RCC 7860 (cell line): ENCODE measurements at regions not wholly inside any gene's neighbourhood (a gene's known extent, or its start where the extent isn't known, plus 50 kb on each side); places are given as distances from the start of the nearest gene placed in this dataset.
"Not testable (repeated sequence)": the region's sequence is repeated elsewhere in the genome, so short reads cannot be mapped to it uniquely, and the experiment has no call there.

Source experiments
- DNase-seq: peaks from one replicate; pipeline ENCODE4 v3.0.0-alpha.2; 2015; ENCODE audit warnings: low spot score
- FAIRE-seq: peaks from 2 replicates; lab custom pipeline; 2012; peaks lifted over from hg19 to GRCh38; lab: Jason Lieb, UNC

DNA sequence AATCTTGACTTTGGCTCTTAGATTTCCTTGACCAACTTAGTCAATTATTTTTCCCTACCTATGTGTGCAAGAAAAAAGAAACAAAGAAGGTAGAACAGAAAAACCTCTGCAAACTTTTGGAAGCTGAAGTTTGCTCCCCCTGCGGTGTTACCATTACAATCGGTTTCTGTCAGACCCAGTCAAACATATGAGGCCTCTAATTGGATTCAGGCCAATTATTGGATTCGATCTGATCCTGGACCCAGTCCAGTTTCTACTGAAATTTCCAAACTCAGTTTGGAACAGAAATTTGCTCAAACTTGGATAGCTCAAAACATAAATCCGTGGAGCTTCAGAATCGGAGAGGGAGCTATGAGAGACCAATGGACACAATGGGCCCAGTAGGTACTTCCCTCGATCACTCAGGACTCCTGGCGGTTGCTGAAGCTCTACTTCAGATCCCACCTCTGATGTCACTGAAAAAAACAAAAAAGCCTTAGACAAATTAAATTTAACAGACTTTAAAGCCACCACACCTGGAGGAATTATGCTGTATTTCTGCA lies 523.9 kb downstream of the DMRTA1 start:
- DNase-seq, result no peak
- no peak for FAIRE-seq

DNA sequence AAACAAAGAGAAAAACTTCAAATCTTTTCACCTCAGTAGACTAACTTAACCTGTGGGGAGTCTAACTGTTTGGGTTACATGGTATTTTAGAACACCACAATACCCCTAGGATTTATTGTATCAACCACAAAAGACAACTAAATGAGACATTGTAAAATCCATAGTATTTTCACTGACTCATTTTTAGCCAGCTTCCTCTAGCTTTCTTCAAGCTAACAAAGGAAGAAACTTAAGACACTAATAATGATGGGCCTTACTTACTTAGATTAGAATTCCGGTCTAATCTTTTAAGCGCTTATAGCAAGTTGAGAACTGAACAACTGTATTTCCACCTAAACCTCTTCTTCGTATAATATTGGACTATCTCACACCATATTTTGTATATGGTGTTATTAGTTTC lies 529.3 kb downstream of the DMRTA1 start:
- DNase-seq, result no peak
- no peak for FAIRE-seq

GRCh38 chr9:22976454-22976853 lies 529.8 kb downstream of the DMRTA1 start:
- DNase-seq (no peak), FAIRE-seq (no peak)

DNA sequence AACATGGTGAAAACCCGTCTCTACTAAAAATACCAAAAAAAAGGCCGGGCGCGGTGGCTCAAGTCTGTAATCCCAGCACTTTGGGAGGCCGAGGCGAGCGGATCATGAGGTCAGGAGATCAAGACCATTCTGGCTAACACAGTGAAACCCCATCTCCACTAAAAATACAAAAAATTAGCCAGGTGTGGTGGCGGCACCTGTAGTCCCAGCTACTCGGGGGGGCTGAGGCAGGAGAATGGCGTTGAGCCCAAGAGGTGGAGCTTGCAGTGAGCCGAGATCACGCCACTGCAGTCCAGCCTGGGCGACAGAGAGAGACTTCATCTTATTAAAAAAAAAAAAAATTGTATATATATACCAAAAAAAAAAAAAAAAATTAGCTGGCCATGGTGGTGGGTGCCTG lies 533.8 kb downstream of the DMRTA1 start:
- not testable (repeated sequence) for FAIRE-seq, DNase-seq

DNA sequence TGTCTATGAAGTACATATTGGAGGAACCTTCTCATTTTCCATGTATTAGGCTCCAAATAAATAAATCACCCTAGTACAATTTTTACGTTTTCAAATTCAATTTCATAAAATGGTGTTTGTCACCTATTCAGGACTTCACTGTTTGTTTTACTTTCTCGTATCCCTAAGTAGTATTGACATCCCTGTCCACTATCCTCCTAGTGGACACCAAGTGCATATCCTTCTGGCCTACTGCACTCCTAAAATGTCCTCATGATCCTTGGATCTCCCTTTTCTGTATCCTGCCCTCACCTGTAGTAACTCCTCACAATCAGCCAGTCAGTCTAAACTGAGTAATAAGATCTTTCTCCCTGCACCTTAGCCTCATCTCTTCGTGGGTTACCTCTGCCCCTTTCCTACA lies 539.9 kb downstream of the DMRTA1 start:
- FAIRE-seq (no peak), DNase-seq (no peak)

GRCh38 chr9:22990349-22990748 lies 543.7 kb downstream of the DMRTA1 start:
- FAIRE-seq (no peak), DNase-seq (no peak)

- no peak for DNase-seq
- no peak for FAIRE-seq
Measured at GRCh38 chr9:22992780-22993179, 546.2 kb downstream of the DMRTA1 start.

- DNase-seq, result no peak
- no peak for FAIRE-seq
Measured at GRCh38 chr9:22997923-22998322, 551.3 kb downstream of the DMRTA1 start.

- DNase-seq (no peak), FAIRE-seq (no peak)
Measured at GRCh38 chr9:23005156-23005555, 558.5 kb downstream of the DMRTA1 start.

DNA sequence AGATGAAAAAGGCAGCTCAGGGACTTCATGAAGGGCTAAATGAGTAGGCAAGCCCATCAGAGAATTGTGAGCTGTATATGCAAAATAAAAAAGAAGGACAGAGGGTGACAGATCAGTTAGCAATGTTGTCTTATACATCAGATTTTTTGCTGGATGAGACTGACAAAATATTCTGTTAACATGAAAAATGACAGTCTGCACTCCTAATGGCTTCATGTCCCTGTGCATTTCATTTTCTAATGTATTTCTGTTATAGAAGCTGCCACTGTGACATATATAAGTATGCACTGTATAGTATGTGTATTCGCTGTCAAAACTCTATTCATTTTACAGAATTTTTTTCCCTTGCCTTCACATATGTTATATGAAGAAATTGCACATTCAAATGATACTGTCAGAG lies 559.5 kb downstream of the DMRTA1 start:
- DNase-seq (no peak), FAIRE-seq (no peak)

DNA sequence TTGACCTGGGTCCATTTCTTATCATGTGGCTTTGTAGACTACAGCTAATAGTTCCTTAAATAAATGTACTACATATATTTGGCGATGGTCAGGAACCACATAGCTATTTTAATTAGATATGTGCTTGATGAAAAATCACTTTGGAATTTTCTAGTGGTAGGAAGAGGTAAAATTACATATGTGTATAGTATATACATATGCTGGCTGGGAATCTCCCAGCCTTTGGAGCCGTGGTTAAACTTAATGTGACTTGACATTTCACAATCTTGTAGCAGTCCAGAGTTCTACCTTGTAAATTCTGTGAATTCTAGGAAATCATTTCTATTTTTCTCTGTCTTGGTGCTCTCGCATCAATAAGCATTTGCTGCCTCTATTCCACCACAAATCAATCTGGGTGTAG lies 565.0 kb downstream of the DMRTA1 start:
- DNase-seq (no peak), FAIRE-seq (no peak)

GRCh38 chr9:23015557-23015956 lies 568.9 kb downstream of the DMRTA1 start:
- FAIRE-seq (no peak), DNase-seq (no peak)

DNA sequence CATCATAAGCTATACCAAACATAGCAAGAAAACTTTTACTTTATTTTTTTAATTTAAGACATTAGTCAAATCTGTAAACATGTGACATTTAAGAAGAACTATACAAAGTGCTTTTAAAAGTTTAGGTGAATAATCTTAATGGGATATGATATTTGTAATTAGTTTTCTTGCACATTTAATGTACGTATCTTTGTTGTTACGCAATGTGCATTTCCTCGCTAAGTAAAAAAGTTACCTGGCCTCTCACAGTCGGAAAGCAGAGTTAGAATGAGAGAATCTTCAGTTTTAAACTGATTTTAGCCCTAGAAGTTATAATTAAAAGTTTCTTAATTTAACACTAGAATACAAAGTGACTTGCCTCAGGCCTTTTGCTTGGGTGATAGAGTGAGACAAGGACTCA lies 589.8 kb downstream of the DMRTA1 start:
- no peak for DNase-seq
- FAIRE-seq, result no peak

DNA sequence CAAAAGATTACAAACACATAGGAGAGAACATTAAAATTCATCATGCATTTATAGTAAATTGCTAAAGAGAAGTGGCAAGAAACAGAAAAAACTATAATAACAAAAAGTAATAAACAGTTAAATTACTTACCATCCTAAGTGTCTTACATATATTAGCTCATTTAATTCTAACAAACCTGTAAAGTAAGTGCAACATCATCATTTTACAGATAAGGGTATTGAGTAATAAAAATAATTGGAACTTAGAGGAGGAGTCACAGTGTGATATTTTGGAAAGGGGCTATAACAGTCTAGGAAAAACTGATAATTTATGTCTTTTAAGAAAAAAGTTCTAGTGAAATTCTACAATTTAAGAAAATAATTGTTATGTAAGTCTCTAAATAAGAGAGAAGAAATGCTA lies 592.8 kb downstream of the DMRTA1 start:
- DNase-seq (no peak), FAIRE-seq (no peak)

DNA sequence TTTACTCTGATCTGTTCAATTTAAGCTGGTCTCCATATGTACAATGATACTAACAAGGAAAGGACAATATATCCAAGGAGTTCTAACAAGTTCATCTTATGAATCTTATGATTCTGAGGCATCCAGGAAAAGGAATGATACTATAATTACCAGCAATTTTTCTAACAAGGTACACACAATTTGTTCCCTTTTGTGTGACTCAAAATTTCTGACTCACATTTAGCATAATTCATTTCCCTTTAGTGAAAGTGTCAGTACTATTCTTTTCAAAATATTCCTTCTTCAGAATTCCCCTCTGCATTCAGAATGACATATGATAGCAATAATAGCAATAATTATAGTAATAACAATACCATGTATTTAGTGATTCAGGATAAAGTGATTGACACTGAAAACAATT lies 594.8 kb downstream of the DMRTA1 start:
- FAIRE-seq (no peak), DNase-seq (no peak)

DNA sequence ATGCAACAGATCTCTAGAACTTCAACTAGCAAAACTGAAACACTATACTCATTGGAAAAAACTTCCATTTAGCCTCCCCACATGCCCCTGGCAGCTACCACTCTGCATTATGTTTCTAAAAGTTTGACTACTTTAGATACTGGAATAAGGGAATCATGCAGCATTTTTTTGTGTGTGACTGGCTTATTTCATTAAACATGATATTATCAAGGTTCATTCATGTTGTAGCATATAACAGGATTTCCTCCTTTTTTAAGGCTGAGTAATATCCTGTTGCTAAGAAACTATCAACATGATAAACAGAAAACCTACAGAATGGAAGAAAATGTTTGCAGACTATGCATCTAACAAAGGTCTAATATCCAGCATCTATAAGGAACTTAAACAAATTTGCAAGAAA lies 597.9 kb downstream of the DMRTA1 start:
- FAIRE-seq, result no peak
- DNase-seq, result no peak

DNA sequence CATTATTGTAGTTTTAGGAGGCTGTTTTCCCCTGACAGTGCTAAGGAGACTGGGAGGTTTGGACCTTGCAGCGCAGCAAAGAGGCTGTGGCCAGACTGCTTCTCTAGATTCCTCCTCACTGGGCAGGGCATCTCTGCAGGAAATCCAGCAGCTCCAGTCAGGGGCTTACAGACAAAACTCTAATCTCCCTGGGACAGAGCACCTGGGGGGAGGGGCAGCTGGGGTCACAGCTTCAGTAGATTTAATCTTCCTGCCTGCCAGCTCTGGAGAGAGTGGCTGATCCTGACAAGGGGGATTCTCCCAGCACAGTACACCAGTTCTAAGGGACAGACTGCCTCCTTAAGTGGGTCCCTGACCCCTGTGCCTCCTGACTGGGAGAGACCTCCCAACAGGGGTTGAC lies 599.4 kb downstream of the DMRTA1 start:
- DNase-seq, FAIRE-seq: not testable (repeated sequence)

GRCh38 chr9:23050548-23050947 lies 603.9 kb downstream of the DMRTA1 start:
- DNase-seq (no peak), FAIRE-seq (no peak)

DNA sequence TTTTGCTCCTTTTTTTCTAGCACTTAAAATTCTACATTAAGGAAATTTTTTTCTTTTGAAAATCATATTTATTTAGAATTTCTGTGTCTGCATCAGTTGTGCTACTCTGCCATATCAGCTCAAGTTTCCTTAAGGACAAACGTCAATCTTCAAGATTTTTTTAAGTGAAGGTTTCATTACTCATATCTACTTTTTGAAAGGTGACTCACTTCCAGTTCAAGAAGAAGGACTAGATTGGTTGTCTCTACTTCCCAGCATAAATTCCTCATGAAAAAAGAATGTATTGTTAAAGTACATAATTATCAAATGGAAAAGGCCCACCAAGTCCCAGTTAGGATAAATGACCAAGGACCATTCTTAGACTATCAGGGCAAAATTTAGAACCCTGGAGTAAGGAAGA lies 626.5 kb downstream of the DMRTA1 start:
- FAIRE-seq (no peak), DNase-seq (no peak)

GRCh38 chr9:23079798-23080197 lies 633.2 kb downstream of the DMRTA1 start:
- DNase-seq (no peak), FAIRE-seq (no peak)

- no peak for DNase-seq
- FAIRE-seq, result no peak
Measured at GRCh38 chr9:23081377-23081776, 634.8 kb downstream of the DMRTA1 start.

GRCh38 chr9:23088932-23089364 lies 642.3 kb downstream of the DMRTA1 start:
- FAIRE-seq, result no peak
- no peak for DNase-seq

GRCh38 chr9:23117616-23118015 lies 671.0 kb downstream of the DMRTA1 start:
- DNase-seq, result peak; percentile 83
- FAIRE-seq, result peak; percentile 66

DNA sequence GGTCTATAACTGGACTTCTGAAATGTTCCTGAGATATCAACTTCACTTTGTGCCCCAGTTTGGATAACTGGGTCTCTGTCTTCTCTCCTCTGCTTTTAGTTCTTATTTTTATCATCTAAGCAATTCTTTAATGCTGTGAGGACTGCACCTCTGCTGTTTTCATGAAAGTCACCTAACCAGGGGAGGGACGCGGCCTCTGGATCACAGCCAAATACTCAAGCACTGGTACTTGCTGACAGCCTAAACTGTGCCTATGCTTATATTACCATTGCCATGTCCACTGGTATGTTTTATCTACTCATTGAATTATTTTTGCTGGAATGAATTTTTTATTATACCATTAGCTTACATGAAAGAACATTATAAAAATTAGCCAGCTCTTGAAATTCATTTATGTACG lies 674.0 kb downstream of the DMRTA1 start:
- no peak for DNase-seq
- FAIRE-seq, result no peak
